ENCODE measurements at regions not wholly inside any gene's neighbourhood (a gene's known extent, or its start where the extent isn't known, plus 50 kb on each side); places are given as distances from the start of the nearest gene placed in this dataset.
"Not testable (repeated sequence)": the region's sequence is repeated elsewhere in the genome, so short reads cannot be mapped to it uniquely, and the experiment has no call there.

GRCh38 chr22:11017108-11017507 lies 4510.9 kb upstream of the OR11H1 start:
- not testable (repeated sequence) for DNase-seq (ENCODE audit: low spot score); FAIRE-seq

- FAIRE-seq; DNase-seq (ENCODE audit: low spot score): not testable (repeated sequence)
These were observed 4507.5 kb upstream of the OR11H1 start for GRCh38 chr22:11020522-11020921.

- DNase-seq (ENCODE audit: low spot score); FAIRE-seq: not testable (repeated sequence)
These were observed 4501.5 kb upstream of the OR11H1 start for GRCh38 chr22:11026541-11026940.

- FAIRE-seq; DNase-seq (ENCODE audit: low spot score): not testable (repeated sequence)
These were observed 4500.9 kb upstream of the OR11H1 start for GRCh38 chr22:11027064-11027463.

GRCh38 chr22:11027532-11027931 lies 4500.5 kb upstream of the OR11H1 start:
- not testable (repeated sequence) for FAIRE-seq; DNase-seq (ENCODE audit: low spot score)

- FAIRE-seq = not testable (repeated sequence)
- peak; percentile 39 for DNase-seq (ENCODE audit: low spot score)
These were observed 4499.8 kb upstream of the OR11H1 start for GRCh38 chr22:11028180-11028579.

- not testable (repeated sequence) for FAIRE-seq; DNase-seq (ENCODE audit: low spot score)
These were observed 4498.5 kb upstream of the OR11H1 start for GRCh38 chr22:11029534-11029933.

GRCh38 chr22:11029967-11030366 lies 4498.0 kb upstream of the OR11H1 start:
- DNase-seq (ENCODE audit: low spot score); FAIRE-seq: not testable (repeated sequence)

- not testable (repeated sequence) for FAIRE-seq; DNase-seq (ENCODE audit: low spot score)
These were observed 4497.2 kb upstream of the OR11H1 start for GRCh38 chr22:11030571-11031410.

- not testable (repeated sequence) for FAIRE-seq; DNase-seq (ENCODE audit: low spot score)
These were observed 4495.9 kb upstream of the OR11H1 start for GRCh38 chr22:11032115-11032514.

- not testable (repeated sequence) for DNase-seq (ENCODE audit: low spot score); FAIRE-seq
These were observed 4493.4 kb upstream of the OR11H1 start for GRCh38 chr22:11034660-11034987.

GRCh38 chr22:11035031-11035873 lies 4492.7 kb upstream of the OR11H1 start:
- not testable (repeated sequence) for DNase-seq (ENCODE audit: low spot score); FAIRE-seq

- FAIRE-seq; DNase-seq (ENCODE audit: low spot score): not testable (repeated sequence)
These were observed 4490.7 kb upstream of the OR11H1 start for GRCh38 chr22:11037314-11037713.

- not testable (repeated sequence) for DNase-seq (ENCODE audit: low spot score); FAIRE-seq
These were observed 4490.2 kb upstream of the OR11H1 start for GRCh38 chr22:11037814-11038213.

- not testable (repeated sequence) for FAIRE-seq; DNase-seq (ENCODE audit: low spot score)
These were observed 4489.2 kb upstream of the OR11H1 start for GRCh38 chr22:11038786-11039185.

- FAIRE-seq; DNase-seq (ENCODE audit: low spot score): not testable (repeated sequence)
These were observed 4486.6 kb upstream of the OR11H1 start for GRCh38 chr22:11041416-11041815.

- FAIRE-seq (no peak), DNase-seq (ENCODE audit: low spot score) (no peak)
These were observed 4485.9 kb upstream of the OR11H1 start for GRCh38 chr22:11042116-11042515.

- not testable (repeated sequence) for FAIRE-seq; DNase-seq (ENCODE audit: low spot score)
These were observed 4484.7 kb upstream of the OR11H1 start for GRCh38 chr22:11043289-11043688.

- DNase-seq (ENCODE audit: low spot score); FAIRE-seq: not testable (repeated sequence)
These were observed 4479.1 kb upstream of the OR11H1 start for GRCh38 chr22:11048884-11049283.

- not testable (repeated sequence) for FAIRE-seq
These were observed 4477.8 kb upstream of the OR11H1 start for GRCh38 chr22:11050226-11050625.

GRCh38 chr22:11051401-11052112 lies 4476.4 kb upstream of the OR11H1 start:
- FAIRE-seq; DNase-seq (ENCODE audit: low spot score): not testable (repeated sequence)

More at GRCh38 chr22:11050226-11050625, 4477.8 kb upstream of the OR11H1 start:
- not testable (repeated sequence) for DNase-seq (ENCODE audit: low spot score)

Data from RCC 7860 (cell line).